ENCODE measurements at regions not wholly inside any gene's neighbourhood (a gene's known extent, or its start where the extent isn't known, plus 50 kb on each side); places are given as distances from the start of the nearest gene placed in this dataset.

DNA sequence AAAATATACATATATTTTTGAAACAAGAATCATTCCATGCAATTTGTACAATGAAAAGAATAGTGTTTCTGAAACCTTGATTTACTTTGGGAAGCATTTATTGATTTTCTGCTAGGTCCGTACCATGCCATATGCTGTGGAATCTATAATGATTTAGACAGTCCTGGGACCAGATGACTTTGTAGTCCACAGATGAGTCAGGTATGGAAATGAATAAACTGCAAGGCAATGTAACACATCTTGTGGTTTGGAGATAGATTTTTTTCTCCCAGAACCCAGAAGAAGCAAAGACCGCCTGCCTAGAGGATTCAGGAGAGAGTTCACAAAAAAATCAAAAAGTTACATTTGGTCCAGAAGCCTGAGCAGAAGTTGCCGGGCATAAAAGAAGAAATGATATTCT lies 190.4 kb downstream of the GPR37 start:
- TF ChIP-seq, protein P1, sequence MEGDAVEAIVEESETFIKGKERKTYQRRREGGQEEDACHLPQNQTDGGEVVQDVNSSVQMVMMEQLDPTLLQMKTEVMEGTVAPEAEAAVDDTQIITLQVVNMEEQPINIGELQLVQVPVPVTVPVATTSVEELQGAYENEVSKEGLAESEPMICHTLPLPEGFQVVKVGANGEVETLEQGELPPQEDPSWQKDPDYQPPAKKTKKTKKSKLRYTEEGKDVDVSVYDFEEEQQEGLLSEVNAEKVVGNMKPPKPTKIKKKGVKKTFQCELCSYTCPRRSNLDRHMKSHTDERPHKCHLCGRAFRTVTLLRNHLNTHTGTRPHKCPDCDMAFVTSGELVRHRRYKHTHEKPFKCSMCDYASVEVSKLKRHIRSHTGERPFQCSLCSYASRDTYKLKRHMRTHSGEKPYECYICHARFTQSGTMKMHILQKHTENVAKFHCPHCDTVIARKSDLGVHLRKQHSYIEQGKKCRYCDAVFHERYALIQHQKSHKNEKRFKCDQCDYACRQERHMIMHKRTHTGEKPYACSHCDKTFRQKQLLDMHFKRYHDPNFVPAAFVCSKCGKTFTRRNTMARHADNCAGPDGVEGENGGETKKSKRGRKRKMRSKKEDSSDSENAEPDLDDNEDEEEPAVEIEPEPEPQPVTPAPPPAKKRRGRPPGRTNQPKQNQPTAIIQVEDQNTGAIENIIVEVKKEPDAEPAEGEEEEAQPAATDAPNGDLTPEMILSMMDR (conservative IDR thresholded peaks at IDR 0.05; ENCODE audit: low read depth, low read length): no peak
- H3K4me3 ChIP-seq (ENCODE audit: low read depth, low read length): no peak overlapping the region
- DNase-seq (ENCODE audit: low read depth): peak; percentile 3

DNA sequence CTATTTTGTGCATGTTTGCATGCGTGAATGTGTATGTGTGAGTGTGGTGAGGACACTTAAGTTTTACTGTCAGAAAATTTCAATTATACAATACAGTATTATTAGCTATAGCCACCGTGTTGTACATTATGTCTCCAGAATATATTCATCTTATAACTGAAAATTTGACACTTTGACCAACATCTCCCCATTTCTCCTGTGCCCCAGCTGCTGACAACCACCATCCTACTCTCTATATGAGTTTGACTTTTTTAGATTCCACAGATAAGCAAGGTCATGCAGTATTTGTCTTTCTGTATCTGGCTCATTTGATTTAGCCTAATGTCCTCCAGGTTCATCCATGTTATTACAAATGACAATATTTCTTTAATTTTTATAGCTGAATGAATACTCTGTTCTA lies 195.0 kb downstream of the GPR37 start:
- no peak overlapping the region for H3K4me3 ChIP-seq (ENCODE audit: low read depth, low read length)
- no peak for DNase-seq (ENCODE audit: low read depth)
- TF ChIP-seq, protein P1 (conservative IDR thresholded peaks at IDR 0.05; ENCODE audit: low read depth, low read length): no peak

DNA sequence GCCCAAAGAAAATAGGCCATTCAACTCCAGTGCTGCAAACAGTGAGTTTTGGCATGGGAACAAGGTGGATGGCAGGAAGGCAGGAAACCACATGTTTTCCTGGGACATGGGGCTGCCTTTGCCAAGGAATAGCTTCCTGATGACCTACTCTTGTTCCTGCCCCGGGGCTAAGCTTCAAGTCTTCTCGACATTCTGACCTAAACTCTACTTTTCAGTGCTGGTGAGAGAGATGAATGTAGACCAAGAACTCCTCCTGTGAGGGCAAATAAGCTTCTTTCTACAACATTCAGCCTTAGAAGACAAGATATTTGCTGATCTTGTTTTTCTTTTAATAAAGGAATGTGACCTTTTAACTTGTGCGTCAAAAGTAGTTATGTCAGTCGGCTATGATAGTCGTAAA lies 199.0 kb downstream of the GPR37 start:
- no peak overlapping the region for H3K4me3 ChIP-seq (ENCODE audit: low read depth, low read length)
- peak; percentile 70 for DNase-seq (ENCODE audit: low read depth)
- TF ChIP-seq, protein P1 (conservative IDR thresholded peaks at IDR 0.05; ENCODE audit: low read depth, low read length): no peak

DNA sequence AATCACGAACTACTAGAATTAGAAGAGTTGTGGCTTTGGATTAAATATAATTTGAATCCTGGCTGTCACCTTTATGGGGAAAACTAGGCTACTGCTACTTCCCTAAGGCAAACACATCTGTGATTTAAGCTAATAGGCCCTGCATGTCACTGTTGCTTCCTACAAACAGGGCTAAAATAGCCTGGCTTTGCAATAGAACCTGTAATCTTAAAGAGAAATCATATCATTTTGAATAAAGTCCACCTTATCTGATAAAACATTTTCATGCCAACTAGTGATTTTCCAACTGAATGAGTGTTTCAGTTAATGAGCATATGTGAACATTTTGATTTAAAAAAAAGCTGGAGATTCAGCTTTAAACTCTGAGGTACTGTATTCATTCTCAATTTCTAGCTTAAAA lies 208.0 kb downstream of the GPR37 start:
- TF ChIP-seq, protein P1 (conservative IDR thresholded peaks at IDR 0.05; ENCODE audit: low read depth, low read length): no peak
- no peak overlapping the region for H3K4me3 ChIP-seq (ENCODE audit: low read depth, low read length)
- DNase-seq (ENCODE audit: low read depth): no peak

DNA sequence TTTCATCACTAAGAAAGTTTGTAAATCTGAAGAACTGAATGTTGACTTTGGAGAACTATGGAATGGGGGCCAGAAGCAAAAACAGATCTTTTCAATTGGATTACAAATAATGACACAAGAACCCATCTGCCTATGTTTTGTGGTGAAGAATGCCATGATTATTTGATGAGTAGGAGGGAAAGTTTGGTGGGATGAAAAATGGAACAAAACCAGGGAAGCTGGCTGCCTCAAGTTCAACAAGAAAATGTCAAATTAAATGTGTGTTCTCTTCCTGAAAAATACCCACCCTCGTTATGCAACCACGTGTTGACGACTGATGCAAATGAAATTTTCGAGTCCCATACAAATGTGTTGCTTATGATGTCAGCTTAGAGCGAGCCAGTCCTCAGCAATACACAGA lies 208.5 kb downstream of the GPR37 start:
- TF ChIP-seq, protein P1 (conservative IDR thresholded peaks at IDR 0.05; ENCODE audit: low read depth, low read length): no peak
- no peak overlapping the region for H3K4me3 ChIP-seq (ENCODE audit: low read depth, low read length)
- DNase-seq (ENCODE audit: low read depth): no peak

DNA sequence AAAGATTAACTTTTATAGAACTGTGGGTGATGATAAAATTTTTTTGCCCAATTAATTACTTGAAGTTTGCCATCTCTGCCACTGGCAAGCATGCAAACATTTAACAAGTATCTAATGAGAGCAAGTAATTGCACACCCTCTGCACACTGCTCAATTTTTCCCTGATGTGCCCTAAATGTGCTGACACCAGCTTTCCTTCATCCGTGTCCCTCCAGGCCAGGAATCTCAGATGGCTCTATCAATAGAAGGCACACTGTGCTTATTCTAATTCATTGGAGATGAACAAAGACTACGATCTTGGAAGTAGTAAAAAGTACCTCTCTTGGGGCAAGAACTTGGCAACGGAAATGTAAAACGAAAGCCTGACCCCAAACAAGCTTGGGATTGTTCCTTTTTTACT lies 212.1 kb downstream of the GPR37 start:
- no peak for DNase-seq (ENCODE audit: low read depth)
- TF ChIP-seq, protein P1 (conservative IDR thresholded peaks at IDR 0.05; ENCODE audit: low read depth, low read length): no peak
- no peak overlapping the region for H3K4me3 ChIP-seq (ENCODE audit: low read depth, low read length)

DNA sequence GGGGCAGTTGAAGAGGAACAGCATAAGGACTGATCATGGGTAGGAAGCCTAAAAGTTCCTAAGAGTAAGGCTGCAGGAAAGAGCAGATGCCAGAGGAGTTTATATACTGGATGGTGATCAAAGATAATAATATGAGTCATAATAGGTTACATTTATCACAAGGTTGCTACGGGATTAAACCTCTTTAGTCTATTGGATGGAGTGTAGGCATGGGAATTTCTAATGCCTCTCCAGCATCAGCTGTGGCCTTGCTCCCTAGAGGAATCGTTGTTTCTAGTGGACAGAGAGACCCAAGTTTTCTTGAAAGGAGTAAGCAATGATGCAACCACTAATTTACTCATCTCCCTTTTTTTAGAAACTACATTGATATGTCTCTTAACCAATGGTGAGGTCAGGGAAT lies 213.4 kb downstream of the GPR37 start:
- TF ChIP-seq, protein P1 (conservative IDR thresholded peaks at IDR 0.05; ENCODE audit: low read depth, low read length): no peak
- DNase-seq (ENCODE audit: low read depth): peak; percentile 2
- no peak overlapping the region for H3K4me3 ChIP-seq (ENCODE audit: low read depth, low read length)
